GM21737 (cell line): ENCODE measurements at regions not wholly inside any gene's neighbourhood (a gene's known extent, or its start where the extent isn't known, plus 50 kb on each side); places are given as distances from the start of the nearest gene placed in this dataset.

Source experiments
- ATAC-seq: cut with Tn5 transposase; IDR thresholded peaks from one replicate; pipeline ENCODE4 v1.9.1; 2021; ENCODE audit warnings: mild to moderate bottlenecking, moderate library complexity; ENCODE audit not compliant: unreplicated experiment

GRCh38 chr2:144217853-144218633, 301.9 kb downstream of the ZEB2 start:
- ATAC-seq: no peak

GRCh38 chr2:144215701-144216675, 303.9 kb downstream of the ZEB2 start:
- ATAC-seq: peak; percentile 62

- no peak for ATAC-seq
Measured at GRCh38 chr2:144215207-144215606, 304.7 kb downstream of the ZEB2 start.

GRCh38 chr2:144213797-144214196, 306.1 kb downstream of the ZEB2 start:
- peak; percentile 77 for ATAC-seq

GRCh38 chr2:144211826-144212225, 308.1 kb downstream of the ZEB2 start:
- no peak for ATAC-seq

- ATAC-seq: no peak
Measured at GRCh38 chr2:144211065-144211464, 308.9 kb downstream of the ZEB2 start.

- ATAC-seq: no peak
Measured at GRCh38 chr2:144210076-144210475, 309.8 kb downstream of the ZEB2 start.

- no peak for ATAC-seq
Measured at GRCh38 chr2:144208924-144209323, 311.0 kb downstream of the ZEB2 start.

- no peak for ATAC-seq
Measured at GRCh38 chr2:144206019-144206418, 313.9 kb downstream of the ZEB2 start.

- ATAC-seq: no peak
Measured at GRCh38 chr2:144201868-144202468, 318.0 kb downstream of the ZEB2 start.

GRCh38 chr2:144201126-144201525, 318.8 kb downstream of the ZEB2 start:
- no peak for ATAC-seq

- ATAC-seq: no peak
Measured at GRCh38 chr2:144198116-144198515, 321.8 kb downstream of the ZEB2 start.

- ATAC-seq: no peak
Measured at GRCh38 chr2:144194326-144195071, 325.4 kb downstream of the ZEB2 start.

- no peak for ATAC-seq
Measured at GRCh38 chr2:144190908-144191605, 328.9 kb downstream of the ZEB2 start.

- ATAC-seq: peak; percentile 96
Measured at GRCh38 chr2:144183727-144184126, 336.2 kb downstream of the ZEB2 start.

GRCh38 chr2:144181001-144181400, 338.9 kb downstream of the ZEB2 start:
- ATAC-seq: no peak

GRCh38 chr2:144180131-144180530, 339.8 kb downstream of the ZEB2 start:
- no peak for ATAC-seq

GRCh38 chr2:144170179-144170578, 349.7 kb downstream of the ZEB2 start:
- no peak for ATAC-seq

- no peak for ATAC-seq
Measured at GRCh38 chr2:144166743-144167142, 353.2 kb downstream of the ZEB2 start.

- ATAC-seq: no peak
Measured at GRCh38 chr2:144165599-144166250, 354.2 kb downstream of the ZEB2 start.
